Liver (tissue), 8 donors: ENCODE measurements at regions not wholly inside any gene's neighbourhood (a gene's known extent, or its start where the extent isn't known, plus 50 kb on each side); places are given as distances from the start of the nearest gene placed in this dataset.

Source experiments
- DNase-seq: peaks from one replicate; pipeline ENCODE4 v3.0.0-alpha.2; 2017; ENCODE audit warnings: low spot score
- H3K27ac ChIP-seq, 2 donors: one replicate each; pipeline ENCODE4 v1.7.0; 2013; ENCODE audit warnings: inconsistent platforms in 2 of 2, low read length in 2 of 2, control low read depth in 1 of 2, low read depth in 1 of 2, mild to moderate bottlenecking in 1 of 2
- H3K27me3 ChIP-seq, 4 donors: one replicate each; pipeline versions ENCODE4 v1.6.1 to v1.7.0; 2013; ENCODE audit warnings: low read length in 3 of 4, inconsistent platforms in 1 of 4, mild to moderate bottlenecking in 1 of 4, moderate library complexity in 1 of 4; ENCODE audit not compliant: control insufficient read depth in 4 of 4, insufficient read depth in 4 of 4
- H3K36me3 ChIP-seq, 4 donors: one replicate each; pipeline versions ENCODE4 v1.6.1 to v1.7.0; 2013; ENCODE audit warnings: low read length in 3 of 4, mild to moderate bottlenecking in 3 of 4, low read depth in 1 of 4, moderate library complexity in 1 of 4; ENCODE audit not compliant: control insufficient read depth in 4 of 4, insufficient read depth in 3 of 4
- H3K4me1 ChIP-seq, 4 donors: one replicate each; pipeline versions ENCODE4 v1.6.1 to v1.7.0; 2013; ENCODE audit warnings: low read length in 3 of 4, mild to moderate bottlenecking in 3 of 4, moderate library complexity in 1 of 4; ENCODE audit not compliant: control insufficient read depth in 4 of 4, insufficient read depth in 4 of 4
- H3K4me3 ChIP-seq, 3 donors: one replicate each; pipeline versions ENCODE4 v1.6.1 to v1.7.0; 2013; ENCODE audit warnings: low read length in 3 of 3, control low read depth in 1 of 3, low read depth in 1 of 3, mild to moderate bottlenecking in 1 of 3
- H3K9ac ChIP-seq, 2 donors: one replicate each; pipeline ENCODE4 v1.7.0; 2013; ENCODE audit warnings: low read length in 2 of 2, mild to moderate bottlenecking in 2 of 2, moderate library complexity in 2 of 2, control low read depth in 1 of 2, low read depth in 1 of 2
- H3K9me3 ChIP-seq, 4 donors: one replicate each; pipeline versions ENCODE4 v1.6.1 to v1.7.0; 2013; ENCODE audit warnings: low read length in 3 of 4; ENCODE audit not compliant: control insufficient read depth in 4 of 4
- EGR1 ChIP-seq, 2 donors: IDR thresholded peaks; 2 replicates each; pipeline ENCODE4 v1.6.1; 2016 to 2018; ENCODE audit warnings: antibody characterized with exemption in 2 of 2, low read depth in 2 of 2
- FOXA1 ChIP-seq: IDR thresholded peaks from 2 replicates; pipeline ENCODE4 v1.6.1; 2016; ENCODE audit warnings: antibody characterized with exemption
- FOXA2 ChIP-seq: IDR thresholded peaks from 2 replicates; pipeline ENCODE4 v1.6.1; 2016; ENCODE audit warnings: antibody characterized with exemption
- GABPA ChIP-seq, 2 donors: IDR thresholded peaks in 1 of 2; conservative IDR thresholded peaks in 1 of 2; 2 replicates each; pipeline ENCODE4 v1.6.1; 2016; ENCODE audit warnings: antibody characterized with exemption in 2 of 2, mild to moderate bottlenecking in 1 of 2, moderate library complexity in 1 of 2
- HNF4A ChIP-seq, 2 donors: conservative IDR thresholded peaks; 2 replicates each; pipeline ENCODE4 v1.6.1; 2016; ENCODE audit warnings: antibody characterized with exemption in 2 of 2, mild to moderate bottlenecking in 2 of 2
- HNF4G ChIP-seq: IDR thresholded peaks from 2 replicates; pipeline ENCODE4 v1.6.1; 2016; ENCODE audit warnings: antibody characterized with exemption
- JUND ChIP-seq, 2 donors: IDR thresholded peaks; 2 replicates each; pipeline ENCODE4 v1.6.1; 2016; ENCODE audit warnings: antibody characterized with exemption in 2 of 2
- NR2F2 ChIP-seq: IDR thresholded peaks from 2 replicates; pipeline ENCODE4 v1.6.1; 2016; ENCODE audit warnings: antibody characterized with exemption
- RAD21 ChIP-seq, 2 donors: IDR thresholded peaks; 2 replicates each; pipeline ENCODE4 v1.6.1; 2016; ENCODE audit warnings: antibody characterized with exemption in 2 of 2, mild to moderate bottlenecking in 2 of 2
- RXRA ChIP-seq, 2 donors: IDR thresholded peaks; 2 replicates each; pipeline ENCODE4 v1.6.1; 2017 to 2018; ENCODE audit warnings: antibody characterized with exemption in 2 of 2, mild to moderate bottlenecking in 1 of 2
- SP1 ChIP-seq: IDR thresholded peaks from 2 replicates; pipeline ENCODE4 v1.6.1; 2018; ENCODE audit warnings: antibody characterized with exemption, mild to moderate bottlenecking
- TAF1 ChIP-seq: conservative IDR thresholded peaks from 2 replicates; pipeline ENCODE4 v1.6.1; 2016; ENCODE audit warnings: antibody characterized with exemption, mild to moderate bottlenecking
- YY1 ChIP-seq: IDR thresholded peaks from 2 replicates; pipeline ENCODE4 v1.6.1; 2016; ENCODE audit warnings: antibody characterized with exemption, mild to moderate bottlenecking
- WGBS: extraction: QIAGEN DNeasy Blood & Tissue Kit; methylation state at CpG from one replicate; pipeline ENCODE4 v1.1.7; 2013; 5-methylcytosine and 5-hydroxymethylcytosine counted together
- TF ChIP-seq, protein P1 (sequence below): IDR thresholded peaks from 2 replicates; pipeline ENCODE4 v1.6.1; 2016; ENCODE audit warnings: antibody characterized with exemption, mild to moderate bottlenecking
- TF ChIP-seq, protein P2 (sequence below): IDR thresholded peaks from 2 replicates; pipeline ENCODE4 v1.6.1; 2016; ENCODE audit warnings: antibody characterized with exemption
- TF ChIP-seq, protein P3 (sequence below): IDR thresholded peaks from 2 replicates; pipeline ENCODE4 v1.6.1; 2016; ENCODE audit warnings: antibody characterized with exemption
- TF ChIP-seq, protein P4 (sequence below): fragments of 150-350 bp; IDR thresholded peaks from 2 replicates; pipeline ENCODE4 v1.5.1; 2017; ENCODE audit warnings: improper control_type of control experiment, low read depth, low read length; ENCODE audit not compliant: missing input control
- TF ChIP-seq, protein P5 (sequence below): IDR thresholded peaks from 2 replicates; pipeline ENCODE4 v1.6.1; 2016; ENCODE audit warnings: antibody characterized with exemption
- donor health status: healthy.
- donor health status: healthy.
- donor health status: healthy.
- donor health status: healthy.
- donor health status: healthy.

DNA sequence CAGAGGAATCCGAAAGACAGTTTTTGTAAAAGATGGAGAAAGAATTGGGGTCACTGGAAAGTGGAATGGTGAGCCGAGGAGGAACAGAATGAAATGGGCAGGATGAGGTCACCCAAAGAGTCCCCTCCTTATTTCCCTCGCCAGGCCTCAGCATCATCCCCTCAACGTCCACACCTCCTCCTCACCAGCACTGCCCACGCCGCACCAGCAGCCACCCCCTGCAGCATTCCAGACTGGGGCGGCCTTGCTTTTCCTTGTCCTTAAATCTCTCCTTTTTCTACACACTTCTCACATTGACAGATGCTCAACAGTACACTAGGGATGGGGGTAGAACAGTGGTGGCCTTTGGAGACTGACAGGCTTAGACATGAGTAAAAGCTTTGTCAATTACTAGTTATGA is 363.1 kb upstream of the NOX3 start:
- no peak overlapping the region for H3K9ac ChIP-seq
- no peak for DNase-seq
- no peaks in the 10 kb centered on the region for H3K4me1 ChIP-seq
- peaks cover 0 to 3% (median 0%) of the 10 kb centered on the region in 4 donors for H3K27me3 ChIP-seq
- H3K36me3 ChIP-seq: no peaks in the 10 kb centered on the region
- TF ChIP-seq, protein P1, sequence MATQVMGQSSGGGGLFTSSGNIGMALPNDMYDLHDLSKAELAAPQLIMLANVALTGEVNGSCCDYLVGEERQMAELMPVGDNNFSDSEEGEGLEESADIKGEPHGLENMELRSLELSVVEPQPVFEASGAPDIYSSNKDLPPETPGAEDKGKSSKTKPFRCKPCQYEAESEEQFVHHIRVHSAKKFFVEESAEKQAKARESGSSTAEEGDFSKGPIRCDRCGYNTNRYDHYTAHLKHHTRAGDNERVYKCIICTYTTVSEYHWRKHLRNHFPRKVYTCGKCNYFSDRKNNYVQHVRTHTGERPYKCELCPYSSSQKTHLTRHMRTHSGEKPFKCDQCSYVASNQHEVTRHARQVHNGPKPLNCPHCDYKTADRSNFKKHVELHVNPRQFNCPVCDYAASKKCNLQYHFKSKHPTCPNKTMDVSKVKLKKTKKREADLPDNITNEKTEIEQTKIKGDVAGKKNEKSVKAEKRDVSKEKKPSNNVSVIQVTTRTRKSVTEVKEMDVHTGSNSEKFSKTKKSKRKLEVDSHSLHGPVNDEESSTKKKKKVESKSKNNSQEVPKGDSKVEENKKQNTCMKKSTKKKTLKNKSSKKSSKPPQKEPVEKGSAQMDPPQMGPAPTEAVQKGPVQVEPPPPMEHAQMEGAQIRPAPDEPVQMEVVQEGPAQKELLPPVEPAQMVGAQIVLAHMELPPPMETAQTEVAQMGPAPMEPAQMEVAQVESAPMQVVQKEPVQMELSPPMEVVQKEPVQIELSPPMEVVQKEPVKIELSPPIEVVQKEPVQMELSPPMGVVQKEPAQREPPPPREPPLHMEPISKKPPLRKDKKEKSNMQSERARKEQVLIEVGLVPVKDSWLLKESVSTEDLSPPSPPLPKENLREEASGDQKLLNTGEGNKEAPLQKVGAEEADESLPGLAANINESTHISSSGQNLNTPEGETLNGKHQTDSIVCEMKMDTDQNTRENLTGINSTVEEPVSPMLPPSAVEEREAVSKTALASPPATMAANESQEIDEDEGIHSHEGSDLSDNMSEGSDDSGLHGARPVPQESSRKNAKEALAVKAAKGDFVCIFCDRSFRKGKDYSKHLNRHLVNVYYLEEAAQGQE: no peak
- TF ChIP-seq RXRA (IDR thresholded peaks at IDR 0.05) (no peak), RAD21 (IDR thresholded peaks at IDR 0.05) (no peak)
- WGBS: 71% methylated on average over 7 of the region's 7 CpGs
- H3K4me3 ChIP-seq: no peak overlapping the region
- H3K9me3 ChIP-seq: no peaks in the 10 kb centered on the region
- no peak overlapping the region for H3K27ac ChIP-seq

DNA sequence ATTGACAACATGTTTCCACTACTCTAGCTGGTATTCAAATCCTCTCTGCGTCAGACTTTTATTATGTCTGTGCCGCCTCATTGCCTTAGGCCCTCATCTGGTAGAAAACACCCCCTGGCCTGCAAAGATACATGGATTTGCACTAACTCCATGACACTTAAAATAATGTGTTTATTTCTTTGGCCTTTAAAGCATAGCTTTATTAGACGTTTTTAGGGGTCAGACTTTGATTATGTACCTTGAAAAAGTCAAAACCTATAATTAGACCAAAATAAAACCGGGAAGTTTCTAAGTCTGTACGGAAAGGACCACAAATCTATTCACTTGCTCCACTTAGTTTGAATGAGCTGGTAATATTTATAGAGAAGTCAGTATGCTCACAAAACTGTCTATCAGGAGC is 357.9 kb upstream of the NOX3 start:
- 78% methylated on average over 5 of the region's 5 CpGs for WGBS
- Histone ChIP-seq H3K9ac (no peak overlapping the region), H3K27me3 (peaks cover 0 to 3% (median 0%) of the 10 kb centered on the region in 4 donors), H3K27ac (no peak overlapping the region), H3K4me1 (no peaks in the 10 kb centered on the region), H3K36me3 (no peaks in the 10 kb centered on the region), H3K4me3 (no peak overlapping the region), H3K9me3 (no peaks in the 10 kb centered on the region)
- TF ChIP-seq HNF4A (conservative IDR thresholded peaks at IDR 0.05) (no peak), FOXA2 (no peak), FOXA1 (no peak), SP1 (no peak), TAF1 (no peak), JUND (IDR thresholded peaks at IDR 0.05) (no peak), RXRA (IDR thresholded peaks at IDR 0.05) (no peak), GABPA (IDR thresholded peaks at IDR 0.05 in 1 of 2, conservative IDR thresholded peaks at IDR 0.05 in 1 of 2) (no peak), EGR1 (IDR thresholded peaks at IDR 0.05; ENCODE audit: low read depth in 2 of 2) (no peak), YY1 (no peak), RAD21 (IDR thresholded peaks at IDR 0.05) (no peak), NR2F2 (no peak), HNF4G (no peak)
- TF ChIP-seq, protein P1: no peak
- TF ChIP-seq, protein P2, sequence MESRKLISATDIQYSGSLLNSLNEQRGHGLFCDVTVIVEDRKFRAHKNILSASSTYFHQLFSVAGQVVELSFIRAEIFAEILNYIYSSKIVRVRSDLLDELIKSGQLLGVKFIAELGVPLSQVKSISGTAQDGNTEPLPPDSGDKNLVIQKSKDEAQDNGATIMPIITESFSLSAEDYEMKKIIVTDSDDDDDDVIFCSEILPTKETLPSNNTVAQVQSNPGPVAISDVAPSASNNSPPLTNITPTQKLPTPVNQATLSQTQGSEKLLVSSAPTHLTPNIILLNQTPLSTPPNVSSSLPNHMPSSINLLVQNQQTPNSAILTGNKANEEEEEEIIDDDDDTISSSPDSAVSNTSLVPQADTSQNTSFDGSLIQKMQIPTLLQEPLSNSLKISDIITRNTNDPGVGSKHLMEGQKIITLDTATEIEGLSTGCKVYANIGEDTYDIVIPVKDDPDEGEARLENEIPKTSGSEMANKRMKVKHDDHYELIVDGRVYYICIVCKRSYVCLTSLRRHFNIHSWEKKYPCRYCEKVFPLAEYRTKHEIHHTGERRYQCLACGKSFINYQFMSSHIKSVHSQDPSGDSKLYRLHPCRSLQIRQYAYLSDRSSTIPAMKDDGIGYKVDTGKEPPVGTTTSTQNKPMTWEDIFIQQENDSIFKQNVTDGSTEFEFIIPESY: no peak
- TF ChIP-seq, protein P3, sequence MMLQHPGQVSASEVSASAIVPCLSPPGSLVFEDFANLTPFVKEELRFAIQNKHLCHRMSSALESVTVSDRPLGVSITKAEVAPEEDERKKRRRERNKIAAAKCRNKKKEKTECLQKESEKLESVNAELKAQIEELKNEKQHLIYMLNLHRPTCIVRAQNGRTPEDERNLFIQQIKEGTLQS: no peak
- TF ChIP-seq, protein P4, sequence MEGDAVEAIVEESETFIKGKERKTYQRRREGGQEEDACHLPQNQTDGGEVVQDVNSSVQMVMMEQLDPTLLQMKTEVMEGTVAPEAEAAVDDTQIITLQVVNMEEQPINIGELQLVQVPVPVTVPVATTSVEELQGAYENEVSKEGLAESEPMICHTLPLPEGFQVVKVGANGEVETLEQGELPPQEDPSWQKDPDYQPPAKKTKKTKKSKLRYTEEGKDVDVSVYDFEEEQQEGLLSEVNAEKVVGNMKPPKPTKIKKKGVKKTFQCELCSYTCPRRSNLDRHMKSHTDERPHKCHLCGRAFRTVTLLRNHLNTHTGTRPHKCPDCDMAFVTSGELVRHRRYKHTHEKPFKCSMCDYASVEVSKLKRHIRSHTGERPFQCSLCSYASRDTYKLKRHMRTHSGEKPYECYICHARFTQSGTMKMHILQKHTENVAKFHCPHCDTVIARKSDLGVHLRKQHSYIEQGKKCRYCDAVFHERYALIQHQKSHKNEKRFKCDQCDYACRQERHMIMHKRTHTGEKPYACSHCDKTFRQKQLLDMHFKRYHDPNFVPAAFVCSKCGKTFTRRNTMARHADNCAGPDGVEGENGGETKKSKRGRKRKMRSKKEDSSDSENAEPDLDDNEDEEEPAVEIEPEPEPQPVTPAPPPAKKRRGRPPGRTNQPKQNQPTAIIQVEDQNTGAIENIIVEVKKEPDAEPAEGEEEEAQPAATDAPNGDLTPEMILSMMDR: no peak
- TF ChIP-seq, protein P5, sequence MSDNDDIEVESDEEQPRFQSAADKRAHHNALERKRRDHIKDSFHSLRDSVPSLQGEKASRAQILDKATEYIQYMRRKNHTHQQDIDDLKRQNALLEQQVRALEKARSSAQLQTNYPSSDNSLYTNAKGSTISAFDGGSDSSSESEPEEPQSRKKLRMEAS: no peak
- no peak for DNase-seq
